AG09319 (cell line): ENCODE measurements at regions not wholly inside any gene's neighbourhood (a gene's known extent, or its start where the extent isn't known, plus 50 kb on each side); places are given as distances from the start of the nearest gene placed in this dataset.

Source experiments
- DNase-seq: peaks from one replicate; pipeline ENCODE4 v3.0.0-alpha.2; 2010; ENCODE audit warnings: low read depth; ENCODE audit errors: extremely low read depth
- TF ChIP-seq, protein P1 (sequence below): IDR thresholded peaks from 2 replicates; pipeline ENCODE4 v1.5.1; 2011; ENCODE audit warnings: low read depth, mild to moderate bottlenecking, inconsistent platforms, low read length, moderate library complexity

DNA sequence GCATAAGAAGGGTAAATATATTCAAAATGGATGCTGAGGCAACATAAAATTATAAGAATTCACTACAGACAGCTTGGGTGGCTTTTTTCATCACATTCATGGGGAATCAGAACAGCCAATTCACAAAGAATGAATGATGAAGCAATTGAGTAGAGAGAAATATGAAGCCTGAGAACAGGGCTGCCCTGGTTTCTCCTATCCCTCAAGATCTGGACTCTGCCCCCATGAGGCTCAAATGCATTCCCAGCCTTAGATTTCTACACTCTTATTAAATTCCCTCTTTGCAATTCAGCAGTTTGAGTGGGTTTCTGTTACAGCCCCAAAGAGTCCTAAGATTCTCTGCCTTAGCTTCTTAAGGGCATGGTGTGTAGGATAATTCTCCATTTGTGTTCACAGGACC is 172.5 kb downstream of the MAIP1 start:
- TF ChIP-seq, protein P1, sequence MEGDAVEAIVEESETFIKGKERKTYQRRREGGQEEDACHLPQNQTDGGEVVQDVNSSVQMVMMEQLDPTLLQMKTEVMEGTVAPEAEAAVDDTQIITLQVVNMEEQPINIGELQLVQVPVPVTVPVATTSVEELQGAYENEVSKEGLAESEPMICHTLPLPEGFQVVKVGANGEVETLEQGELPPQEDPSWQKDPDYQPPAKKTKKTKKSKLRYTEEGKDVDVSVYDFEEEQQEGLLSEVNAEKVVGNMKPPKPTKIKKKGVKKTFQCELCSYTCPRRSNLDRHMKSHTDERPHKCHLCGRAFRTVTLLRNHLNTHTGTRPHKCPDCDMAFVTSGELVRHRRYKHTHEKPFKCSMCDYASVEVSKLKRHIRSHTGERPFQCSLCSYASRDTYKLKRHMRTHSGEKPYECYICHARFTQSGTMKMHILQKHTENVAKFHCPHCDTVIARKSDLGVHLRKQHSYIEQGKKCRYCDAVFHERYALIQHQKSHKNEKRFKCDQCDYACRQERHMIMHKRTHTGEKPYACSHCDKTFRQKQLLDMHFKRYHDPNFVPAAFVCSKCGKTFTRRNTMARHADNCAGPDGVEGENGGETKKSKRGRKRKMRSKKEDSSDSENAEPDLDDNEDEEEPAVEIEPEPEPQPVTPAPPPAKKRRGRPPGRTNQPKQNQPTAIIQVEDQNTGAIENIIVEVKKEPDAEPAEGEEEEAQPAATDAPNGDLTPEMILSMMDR, result peak; percentile 37
- peak; percentile 31 for DNase-seq

DNA sequence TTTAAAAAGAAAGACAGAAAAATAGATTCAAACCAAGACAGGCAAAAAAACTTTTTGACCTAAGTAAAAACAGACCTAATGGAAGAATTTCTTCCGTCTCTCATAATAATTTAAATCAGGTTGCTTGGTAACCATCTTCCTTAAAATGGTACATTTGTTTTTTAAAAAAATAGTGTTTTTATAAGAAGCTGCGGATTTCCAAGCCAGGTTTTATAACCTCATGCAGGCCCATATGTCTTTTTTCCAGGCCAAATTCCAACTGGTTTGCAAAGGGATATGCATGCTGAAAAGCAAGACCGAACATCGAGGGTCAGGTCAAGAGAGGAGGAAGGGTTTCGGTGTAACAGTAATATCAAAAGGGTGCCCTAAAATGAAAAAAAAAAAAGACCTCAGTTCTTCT is 172.9 kb downstream of the MAIP1 start:
- DNase-seq, result no peak
- TF ChIP-seq, protein P1, result no peak

DNA sequence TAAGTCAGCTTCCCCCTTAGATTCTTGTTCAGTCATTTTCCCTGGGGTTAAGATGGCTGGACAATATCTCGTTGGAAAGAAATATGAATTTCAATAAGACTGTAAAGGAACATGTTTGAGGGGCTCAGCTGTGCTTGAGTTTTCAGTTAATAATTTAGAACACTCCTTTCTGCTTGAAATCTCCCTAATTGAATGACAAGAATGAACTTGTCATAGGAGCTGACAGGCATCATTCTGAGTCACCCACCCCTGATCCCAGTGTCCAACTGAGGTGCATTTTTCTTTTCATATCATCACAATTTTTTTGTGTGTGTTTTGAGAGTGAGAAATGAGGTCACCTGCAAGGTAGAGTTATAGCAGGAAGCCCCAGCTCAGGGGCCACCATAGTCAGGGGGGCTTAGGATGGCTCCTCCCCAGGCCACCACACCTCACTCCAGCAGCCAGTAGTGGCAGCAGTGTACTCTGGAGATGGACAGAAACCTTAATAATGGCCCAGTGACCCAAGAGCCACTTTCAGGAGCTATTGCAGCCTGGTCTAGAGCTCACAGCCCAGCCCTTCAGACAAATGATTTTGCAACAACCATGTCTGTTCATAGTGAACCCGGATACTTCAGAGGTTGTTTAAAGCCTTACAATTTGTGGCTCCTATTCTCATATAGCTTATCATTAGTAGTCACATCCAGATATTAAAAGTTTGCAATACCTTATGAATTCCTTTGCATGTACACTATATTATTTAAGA is 174.5 kb downstream of the MAIP1 start:
- no peak for DNase-seq
- TF ChIP-seq, protein P1, result no peak

DNA sequence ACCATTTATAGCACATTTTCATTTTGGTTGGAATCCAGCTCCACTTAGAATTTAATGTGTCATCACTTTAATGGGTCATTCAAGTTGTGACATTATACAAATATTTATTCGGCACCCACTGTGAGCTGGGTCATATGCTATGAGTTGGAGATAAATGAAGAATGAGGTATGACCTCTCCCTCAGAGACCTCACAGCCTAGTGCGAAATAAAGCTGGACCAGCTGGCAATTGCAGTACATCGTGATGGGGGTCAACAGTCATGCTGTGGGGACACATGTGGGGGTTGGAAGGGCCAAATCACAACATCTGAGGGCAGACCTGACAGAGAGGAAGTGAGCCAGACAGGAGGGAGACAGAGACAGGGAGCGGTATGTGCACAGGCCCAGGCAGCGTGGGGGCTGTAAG is 175.4 kb downstream of the MAIP1 start:
- TF ChIP-seq, protein P1, result no peak
- DNase-seq, result no peak

DNA sequence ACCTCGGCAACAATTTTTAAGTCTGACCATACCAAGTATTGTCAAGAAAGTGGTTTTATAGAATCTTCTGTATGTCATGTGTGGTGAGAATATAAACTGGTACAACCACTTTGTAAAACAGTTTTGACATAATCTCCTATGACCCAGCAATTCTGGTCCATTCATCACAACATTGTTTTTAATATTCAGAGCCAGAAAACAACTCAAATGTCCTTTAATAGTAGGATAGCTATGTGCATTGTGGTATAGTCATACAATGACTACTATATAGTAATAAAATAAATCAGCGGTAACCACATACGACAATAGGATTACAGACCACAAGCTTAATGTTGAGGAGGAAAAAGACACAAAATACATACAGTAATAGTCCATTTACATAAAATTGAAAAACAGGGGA is 175.2 kb upstream of the SPATS2L start:
- no peak for DNase-seq
- TF ChIP-seq, protein P1, result no peak

DNA sequence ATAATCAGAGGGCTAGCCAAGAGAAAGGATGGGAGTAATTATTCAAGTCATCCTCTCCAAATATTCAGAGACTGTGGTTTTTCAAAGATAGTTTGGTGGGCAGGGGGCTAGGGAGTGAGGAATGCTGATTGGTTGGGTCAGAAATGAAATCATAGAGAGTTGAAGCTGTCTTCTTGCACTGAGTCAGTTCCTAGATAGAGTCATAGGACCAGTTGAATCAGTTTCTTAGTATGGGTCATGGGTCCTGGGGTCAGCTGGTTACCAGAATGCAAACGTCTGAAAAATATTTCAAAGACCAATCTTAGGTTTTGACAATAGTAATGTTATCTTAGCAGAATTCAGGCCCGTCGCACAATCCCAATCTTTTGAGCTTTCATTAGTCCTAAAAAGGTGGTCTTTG is 171.4 kb upstream of the SPATS2L start:
- DNase-seq, result no peak
- TF ChIP-seq, protein P1, result no peak

DNA sequence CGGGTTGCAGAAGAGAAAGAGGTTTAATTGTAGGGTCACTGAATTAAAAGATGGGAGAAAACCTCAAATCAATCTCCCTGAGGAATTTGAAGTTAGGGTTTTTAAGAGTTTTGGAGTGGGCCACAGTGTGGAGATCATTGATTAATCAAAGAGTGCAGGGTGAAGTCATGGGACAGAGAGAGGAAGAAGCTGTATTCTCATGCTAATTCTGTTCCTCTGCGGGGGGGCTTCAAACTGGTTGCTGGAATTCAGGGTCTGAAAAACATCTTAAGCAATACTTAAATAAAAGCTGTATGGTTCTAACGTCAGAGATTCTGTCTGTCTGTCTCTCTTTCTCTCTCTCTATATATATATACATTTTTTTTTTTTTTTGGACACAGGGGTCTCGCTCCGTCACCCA is 169.8 kb upstream of the SPATS2L start:
- TF ChIP-seq, protein P1, result no peak
- DNase-seq, result no peak
